T-helper 1 cell treated with Interleukin-12 subunit alpha and Interleukin-12 subunit beta and Interleukin-4 antibody, amounts not matched to agents 30 μg/mL and 1 μg/mL, for 36 hours (primary cell): ENCODE measurements at regions not wholly inside any gene's neighbourhood (a gene's known extent, or its start where the extent isn't known, plus 50 kb on each side); places are given as distances from the start of the nearest gene placed in this dataset.

ENCODE experiments used
- H3K27ac Mint-ChIP-seq: one replicate; pipeline ENCODE4 v1.8.0; 2021; ENCODE audit warnings: mild to moderate bottlenecking, mixed read lengths
- H3K27me3 Mint-ChIP-seq: one replicate; pipeline ENCODE4 v1.8.0; 2021; ENCODE audit warnings: low read depth, mixed read lengths
- H3K36me3 Mint-ChIP-seq: one replicate; pipeline ENCODE4 v1.8.0; 2021; ENCODE audit warnings: low read depth, mixed read lengths
- H3K4me1 Mint-ChIP-seq: one replicate; pipeline ENCODE4 v1.8.0; 2021; ENCODE audit warnings: low read depth, mixed read lengths
- H3K4me3 Mint-ChIP-seq: one replicate; pipeline ENCODE4 v1.8.0; 2021; ENCODE audit warnings: mild to moderate bottlenecking, moderate library complexity, mixed read lengths
- H3K9me3 Mint-ChIP-seq: one replicate; pipeline ENCODE4 v1.8.0; 2021; ENCODE audit warnings: mixed read lengths

GRCh38 chr4:41420541-41420940 is 117.4 kb upstream of the LIMCH1 start:
- H3K9me3 Mint-ChIP-seq = no peaks in the 10 kb centered on the region
- H3K4me1 Mint-ChIP-seq = no peaks in the 10 kb centered on the region
- no peak overlapping the region for H3K4me3 Mint-ChIP-seq
- no peak overlapping the region for H3K27ac Mint-ChIP-seq
- H3K27me3 Mint-ChIP-seq = no peaks in the 10 kb centered on the region
- H3K36me3 Mint-ChIP-seq = no peaks in the 10 kb centered on the region

GRCh38 chr4:41423117-41423516 is 114.8 kb upstream of the LIMCH1 start:
- H3K27ac Mint-ChIP-seq = no peak overlapping the region
- no peak overlapping the region for H3K4me3 Mint-ChIP-seq

GRCh38 chr4:41424522-41424921 is 113.4 kb upstream of the LIMCH1 start:
- no peaks in the 10 kb centered on the region for H3K36me3 Mint-ChIP-seq
- no peaks in the 10 kb centered on the region for H3K4me1 Mint-ChIP-seq
- no peak overlapping the region for H3K27ac Mint-ChIP-seq
- no peak overlapping the region for H3K4me3 Mint-ChIP-seq
- H3K27me3 Mint-ChIP-seq = no peaks in the 10 kb centered on the region
- H3K9me3 Mint-ChIP-seq = no peaks in the 10 kb centered on the region

More at GRCh38 chr4:41423117-41423516, 114.8 kb upstream of the LIMCH1 start:
- H3K9me3 Mint-ChIP-seq = no peaks in the 10 kb centered on the region
- no peaks in the 10 kb centered on the region for H3K27me3 Mint-ChIP-seq
- H3K4me1 Mint-ChIP-seq = no peaks in the 10 kb centered on the region
- H3K36me3 Mint-ChIP-seq = no peaks in the 10 kb centered on the region

GRCh38 chr4:41425650-41426049 is 112.3 kb upstream of the LIMCH1 start:
- no peak overlapping the region for H3K4me3 Mint-ChIP-seq
- H3K36me3 Mint-ChIP-seq = no peaks in the 10 kb centered on the region
- no peaks in the 10 kb centered on the region for H3K27me3 Mint-ChIP-seq
- H3K4me1 Mint-ChIP-seq = no peaks in the 10 kb centered on the region
- no peak overlapping the region for H3K27ac Mint-ChIP-seq
- no peaks in the 10 kb centered on the region for H3K9me3 Mint-ChIP-seq

- Mint-ChIP-seq H3K27ac (no peak overlapping the region), H3K4me3 (no peak overlapping the region), H3K36me3 (no peaks in the 10 kb centered on the region), H3K27me3 (no peaks in the 10 kb centered on the region), H3K9me3 (no peaks in the 10 kb centered on the region), H3K4me1 (no peaks in the 10 kb centered on the region)
Measured at GRCh38 chr4:41426539-41426938, 111.4 kb upstream of the LIMCH1 start.

GRCh38 chr4:41427306-41427882 is 110.6 kb upstream of the LIMCH1 start:
- Mint-ChIP-seq H3K4me1 (no peaks in the 10 kb centered on the region), H3K9me3 (no peaks in the 10 kb centered on the region), H3K4me3 (no peak overlapping the region), H3K36me3 (no peaks in the 10 kb centered on the region), H3K27ac (no peak overlapping the region), H3K27me3 (no peaks in the 10 kb centered on the region)

GRCh38 chr4:41427931-41428600 is 109.9 kb upstream of the LIMCH1 start:
- Mint-ChIP-seq H3K9me3 (no peaks in the 10 kb centered on the region), H3K4me3 (no peak overlapping the region), H3K27ac (no peak overlapping the region), H3K36me3 (no peaks in the 10 kb centered on the region), H3K4me1 (no peaks in the 10 kb centered on the region), H3K27me3 (no peaks in the 10 kb centered on the region)

- Mint-ChIP-seq H3K27me3 (no peaks in the 10 kb centered on the region), H3K9me3 (no peaks in the 10 kb centered on the region), H3K36me3 (no peaks in the 10 kb centered on the region), H3K4me1 (no peaks in the 10 kb centered on the region), H3K27ac (no peak overlapping the region), H3K4me3 (no peak overlapping the region)
Measured at GRCh38 chr4:41428601-41429279, 109.2 kb upstream of the LIMCH1 start.

- Mint-ChIP-seq H3K4me1 (no peaks in the 10 kb centered on the region), H3K4me3 (no peak overlapping the region), H3K27me3 (no peaks in the 10 kb centered on the region), H3K9me3 (no peaks in the 10 kb centered on the region), H3K36me3 (no peaks in the 10 kb centered on the region), H3K27ac (no peak overlapping the region)
Measured at GRCh38 chr4:41429280-41429669, 108.7 kb upstream of the LIMCH1 start.

- Mint-ChIP-seq H3K9me3 (no peaks in the 10 kb centered on the region), H3K27me3 (no peaks in the 10 kb centered on the region), H3K4me1 (no peaks in the 10 kb centered on the region), H3K36me3 (no peaks in the 10 kb centered on the region), H3K4me3 (no peak overlapping the region), H3K27ac (no peak overlapping the region)
Measured at GRCh38 chr4:41430792-41431191, 107.2 kb upstream of the LIMCH1 start.

GRCh38 chr4:41431276-41431675 is 106.7 kb upstream of the LIMCH1 start:
- H3K9me3 Mint-ChIP-seq = no peaks in the 10 kb centered on the region
- H3K4me3 Mint-ChIP-seq = no peak overlapping the region
- no peaks in the 10 kb centered on the region for H3K4me1 Mint-ChIP-seq
- no peak overlapping the region for H3K27ac Mint-ChIP-seq
- no peaks in the 10 kb centered on the region for H3K36me3 Mint-ChIP-seq
- H3K27me3 Mint-ChIP-seq = no peaks in the 10 kb centered on the region

GRCh38 chr4:41432219-41432618 is 105.7 kb upstream of the LIMCH1 start:
- no peaks in the 10 kb centered on the region for H3K9me3 Mint-ChIP-seq
- no peak overlapping the region for H3K27ac Mint-ChIP-seq
- H3K27me3 Mint-ChIP-seq = no peaks in the 10 kb centered on the region
- no peaks in the 10 kb centered on the region for H3K36me3 Mint-ChIP-seq
- no peaks in the 10 kb centered on the region for H3K4me1 Mint-ChIP-seq
- no peak overlapping the region for H3K4me3 Mint-ChIP-seq

- Mint-ChIP-seq H3K36me3 (no peaks in the 10 kb centered on the region), H3K27ac (no peak overlapping the region), H3K9me3 (no peaks in the 10 kb centered on the region), H3K27me3 (no peaks in the 10 kb centered on the region), H3K4me1 (no peaks in the 10 kb centered on the region), H3K4me3 (no peak overlapping the region)
Measured at GRCh38 chr4:41432881-41433280, 105.1 kb upstream of the LIMCH1 start.

- Mint-ChIP-seq H3K9me3 (no peaks in the 10 kb centered on the region), H3K27me3 (no peaks in the 10 kb centered on the region), H3K36me3 (no peaks in the 10 kb centered on the region), H3K4me3 (no peak overlapping the region), H3K4me1 (no peaks in the 10 kb centered on the region), H3K27ac (no peak overlapping the region)
Measured at GRCh38 chr4:41433361-41433760, 104.6 kb upstream of the LIMCH1 start.

- Mint-ChIP-seq H3K27me3 (no peaks in the 10 kb centered on the region), H3K4me3 (no peak overlapping the region), H3K9me3 (no peaks in the 10 kb centered on the region), H3K36me3 (no peaks in the 10 kb centered on the region), H3K27ac (no peak overlapping the region), H3K4me1 (no peaks in the 10 kb centered on the region)
Measured at GRCh38 chr4:41435510-41435909, 102.4 kb upstream of the LIMCH1 start.
